Activated CD8-positive, alpha-beta T cell treated with anti-CD3 and anti-CD28 coated beads for 36 hours (primary cell): ENCODE measurements at regions not wholly inside any gene's neighbourhood (a gene's known extent, or its start where the extent isn't known, plus 50 kb on each side); places are given as distances from the start of the nearest gene placed in this dataset.
"Not testable (repeated sequence)": the region's sequence is repeated elsewhere in the genome, so short reads cannot be mapped to it uniquely, and the experiment has no call there.

Experiments
- ATAC-seq: fragments of 200-7000 bp; cut with Tn5 transposase; one replicate; pipeline ENCODE4 v1.10.0; 2021; ENCODE audit warnings: mild to moderate bottlenecking, moderate library complexity
- CTCF ChIA-PET: fragments of 350-600 bp; sonication (Branson Sonifier 250); formaldehyde crosslinking; loops from one replicate; lab custom pipeline; 2021; ENCODE audit warnings: antibody characterized with exemption; lab: Charles Lee
- POLR2A ChIA-PET: fragments of 350-600 bp; sonication (Branson Sonifier 250); formaldehyde crosslinking; loops from one replicate; lab custom pipeline; 2021; ENCODE audit warnings: antibody characterized with exemption; lab: Charles Lee
- DNase-seq: peaks from one replicate; pipeline ENCODE4 v3.0.0-alpha.2; 2020
- H3K27ac Mint-ChIP-seq: one replicate; pipeline ENCODE4 v1.8.0; 2021; ENCODE audit warnings: mild to moderate bottlenecking, mixed read lengths
- H3K27me3 Mint-ChIP-seq: one replicate; pipeline ENCODE4 v1.8.0; 2021; ENCODE audit warnings: mixed read lengths
- H3K36me3 Mint-ChIP-seq: one replicate; pipeline ENCODE4 v1.8.0; 2021; ENCODE audit warnings: low read depth, mixed read lengths
- H3K4me1 Mint-ChIP-seq: one replicate; pipeline ENCODE4 v1.8.0; 2021; ENCODE audit warnings: low read depth, mixed read lengths
- H3K4me3 Mint-ChIP-seq: one replicate; pipeline ENCODE4 v1.8.0; 2021; ENCODE audit warnings: mild to moderate bottlenecking, moderate library complexity, mixed read lengths
- H3K9me3 Mint-ChIP-seq: one replicate; pipeline ENCODE4 v1.8.0; 2021; ENCODE audit warnings: mixed read lengths
- intact Hi-C: fragments of 100-400 bp; cut with micrococcal nuclease; formaldehyde crosslinking; loops from one replicate; pipeline ENCODE4 v1.10.0; 2022
- TF ChIP-seq, protein P1 (sequence below): fragments of 200-600 bp; IDR thresholded peaks from one replicate; pipeline ENCODE4 v1.8.0; 2022; ENCODE audit warnings: antibody characterized with exemption, mild to moderate bottlenecking

DNA sequence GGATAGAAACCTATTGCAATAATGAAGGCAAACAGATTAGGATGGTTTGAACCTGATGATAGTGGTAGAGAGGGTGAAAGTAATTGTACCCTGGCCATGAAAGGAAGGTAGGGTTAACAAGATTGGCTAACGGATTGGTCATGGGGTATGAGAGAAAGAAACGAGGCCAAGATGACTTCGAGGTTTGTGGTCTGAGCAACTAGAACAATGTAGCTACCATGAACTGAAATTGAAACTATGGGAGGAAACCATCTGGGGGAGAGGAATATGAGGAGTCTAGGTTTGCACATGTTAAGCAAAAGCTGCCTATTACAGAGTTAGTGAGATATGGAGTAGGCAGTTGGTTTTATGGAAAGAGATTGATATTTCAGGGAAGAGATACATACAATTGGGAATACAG is 406.0 kb downstream of the PRELID2 start:
- ChIA-PET CTCF (no interaction called here), POLR2A (no interaction called here)
- ATAC-seq = no peak
- DNase-seq = no peak
- Mint-ChIP-seq H3K4me3 (no peak overlapping the region), H3K27ac (no peak overlapping the region), H3K4me1 (no peaks in the 10 kb centered on the region), H3K9me3 (peaks cover 9% of the 10 kb centered on the region), H3K27me3 (no peaks in the 10 kb centered on the region), H3K36me3 (no peaks in the 10 kb centered on the region)
- TF ChIP-seq, protein P1, sequence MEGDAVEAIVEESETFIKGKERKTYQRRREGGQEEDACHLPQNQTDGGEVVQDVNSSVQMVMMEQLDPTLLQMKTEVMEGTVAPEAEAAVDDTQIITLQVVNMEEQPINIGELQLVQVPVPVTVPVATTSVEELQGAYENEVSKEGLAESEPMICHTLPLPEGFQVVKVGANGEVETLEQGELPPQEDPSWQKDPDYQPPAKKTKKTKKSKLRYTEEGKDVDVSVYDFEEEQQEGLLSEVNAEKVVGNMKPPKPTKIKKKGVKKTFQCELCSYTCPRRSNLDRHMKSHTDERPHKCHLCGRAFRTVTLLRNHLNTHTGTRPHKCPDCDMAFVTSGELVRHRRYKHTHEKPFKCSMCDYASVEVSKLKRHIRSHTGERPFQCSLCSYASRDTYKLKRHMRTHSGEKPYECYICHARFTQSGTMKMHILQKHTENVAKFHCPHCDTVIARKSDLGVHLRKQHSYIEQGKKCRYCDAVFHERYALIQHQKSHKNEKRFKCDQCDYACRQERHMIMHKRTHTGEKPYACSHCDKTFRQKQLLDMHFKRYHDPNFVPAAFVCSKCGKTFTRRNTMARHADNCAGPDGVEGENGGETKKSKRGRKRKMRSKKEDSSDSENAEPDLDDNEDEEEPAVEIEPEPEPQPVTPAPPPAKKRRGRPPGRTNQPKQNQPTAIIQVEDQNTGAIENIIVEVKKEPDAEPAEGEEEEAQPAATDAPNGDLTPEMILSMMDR = no peak
- intact Hi-C loops = no loop called here

DNA sequence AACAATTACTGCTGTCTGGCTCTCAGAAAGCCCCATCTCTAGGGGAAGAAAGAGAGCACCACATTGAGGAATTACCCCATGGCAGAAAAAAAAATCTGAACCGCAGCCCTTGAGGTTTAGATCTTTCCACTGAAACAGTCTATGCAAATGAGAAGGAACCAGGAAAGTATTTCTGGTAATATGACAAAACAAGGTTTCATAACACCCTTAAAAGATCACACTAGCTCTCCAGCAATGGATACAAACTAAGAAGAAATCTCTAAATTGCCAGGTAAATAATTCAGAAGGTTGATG is 427.1 kb downstream of the PRELID2 start:
- POLR2A ChIA-PET = no interaction called here
- Mint-ChIP-seq H3K27me3 (no peaks in the 10 kb centered on the region), H3K9me3 (peaks cover 20% of the 10 kb centered on the region), H3K36me3 (no peaks in the 10 kb centered on the region), H3K4me1 (no peaks in the 10 kb centered on the region), H3K4me3 (no peak overlapping the region), H3K27ac (no peak overlapping the region)
- DNase-seq (no peak), ATAC-seq (no peak)
- CTCF ChIA-PET = no interaction called here
- TF ChIP-seq, protein P1 = no peak
- intact Hi-C loops = no loop called here

DNA sequence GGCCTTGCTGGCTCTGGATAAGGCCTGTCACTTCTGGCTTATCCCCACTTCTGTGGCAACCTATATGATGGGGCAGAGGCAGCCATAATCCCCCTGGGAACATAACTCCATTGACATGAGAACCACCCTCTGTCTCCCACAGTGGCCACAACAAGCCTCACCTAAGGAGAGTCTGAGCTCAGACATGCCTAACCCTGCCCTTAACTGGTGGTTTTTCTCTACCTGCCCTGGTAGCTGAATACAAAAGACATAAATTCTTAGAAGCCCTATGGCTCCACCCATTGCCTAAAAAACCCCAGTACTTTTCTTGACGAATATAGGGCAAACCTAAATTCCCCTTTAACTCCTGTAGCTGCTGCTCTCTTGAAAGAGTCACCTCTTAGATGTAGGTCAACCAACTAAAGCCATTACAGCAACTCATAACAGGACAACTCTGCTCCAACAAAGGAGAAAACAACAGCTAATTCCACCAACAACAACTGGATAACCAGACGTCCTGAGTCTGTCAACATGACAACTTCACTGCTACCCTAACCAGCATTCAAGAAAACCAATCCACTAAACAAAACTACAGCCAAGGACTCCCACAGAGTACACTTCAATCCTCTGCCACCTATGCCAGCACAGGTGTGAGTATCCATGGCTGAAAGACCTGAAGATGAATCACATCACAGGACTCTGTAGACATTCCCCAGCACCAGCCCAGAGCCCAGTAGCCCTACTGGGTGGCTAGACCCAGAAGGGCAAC is 427.7 kb downstream of the PRELID2 start:
- H3K4me3 Mint-ChIP-seq = no peak overlapping the region
- peaks cover 18% of the 10 kb centered on the region for H3K9me3 Mint-ChIP-seq
- no peak for DNase-seq
- no peaks in the 10 kb centered on the region for H3K36me3 Mint-ChIP-seq
- intact Hi-C loops = no loop called here
- no peaks in the 10 kb centered on the region for H3K27me3 Mint-ChIP-seq
- no peak for ATAC-seq
- TF ChIP-seq, protein P1 = no peak
- no peaks in the 10 kb centered on the region for H3K4me1 Mint-ChIP-seq
- ChIA-PET POLR2A (no interaction called here), CTCF (no interaction called here)
- H3K27ac Mint-ChIP-seq = no peak overlapping the region

DNA sequence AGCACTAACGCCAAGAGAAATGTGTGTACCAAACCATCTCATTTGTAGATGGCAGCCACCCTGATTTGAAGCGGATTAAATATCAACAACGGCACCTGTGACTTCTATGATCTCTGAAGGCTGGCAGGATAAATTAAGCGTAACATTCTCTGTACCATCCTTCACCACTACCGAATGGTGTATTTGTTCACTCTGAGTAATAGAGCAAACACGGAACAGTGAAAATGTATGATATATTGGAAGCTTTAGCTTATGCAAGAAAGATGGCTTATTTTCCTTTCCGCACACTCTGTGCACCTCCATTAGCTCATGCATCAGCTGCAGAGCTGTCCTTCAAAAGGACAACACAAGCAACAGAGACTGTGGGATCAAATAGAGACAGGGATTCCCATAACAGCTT is 431.1 kb downstream of the PRELID2 start:
- ATAC-seq (no peak), DNase-seq (no peak)
- Mint-ChIP-seq H3K4me3 (no peak overlapping the region), H3K27me3 (no peaks in the 10 kb centered on the region), H3K9me3 (peaks cover 8% of the 10 kb centered on the region), H3K4me1 (no peaks in the 10 kb centered on the region), H3K27ac (no peak overlapping the region), H3K36me3 (no peaks in the 10 kb centered on the region)
- POLR2A ChIA-PET = no interaction called here
- CTCF ChIA-PET = no interaction called here
- TF ChIP-seq, protein P1 = no peak
- intact Hi-C loops = no loop called here

DNA sequence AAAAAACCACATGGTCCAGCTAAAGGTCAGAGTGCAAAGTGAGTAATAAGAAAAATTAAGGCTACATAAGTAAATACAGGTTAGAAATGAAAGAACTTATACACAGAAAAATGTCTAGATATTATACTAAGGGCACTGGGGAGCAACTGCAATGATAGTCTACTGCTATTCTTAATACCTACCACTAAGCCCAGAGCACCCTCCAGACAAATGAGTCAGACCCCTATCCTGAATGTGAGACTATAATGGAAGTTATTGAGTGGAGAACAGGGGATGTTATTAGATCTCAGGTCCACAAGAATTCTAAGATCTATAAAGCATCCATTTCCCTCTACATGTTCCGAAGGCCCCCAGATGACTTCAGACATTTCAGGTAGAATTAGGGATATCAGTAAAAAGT is 438.3 kb downstream of the PRELID2 start:
- POLR2A ChIA-PET = no interaction called here
- intact Hi-C loops = no loop called here
- no peak overlapping the region for H3K4me3 Mint-ChIP-seq
- DNase-seq = no peak
- TF ChIP-seq, protein P1 = no peak
- no peak for ATAC-seq
- no peaks in the 10 kb centered on the region for H3K4me1 Mint-ChIP-seq
- CTCF ChIA-PET = no interaction called here
- H3K27ac Mint-ChIP-seq = no peak overlapping the region
- peaks cover 4% of the 10 kb centered on the region for H3K9me3 Mint-ChIP-seq
- H3K36me3 Mint-ChIP-seq = no peaks in the 10 kb centered on the region
- no peaks in the 10 kb centered on the region for H3K27me3 Mint-ChIP-seq

DNA sequence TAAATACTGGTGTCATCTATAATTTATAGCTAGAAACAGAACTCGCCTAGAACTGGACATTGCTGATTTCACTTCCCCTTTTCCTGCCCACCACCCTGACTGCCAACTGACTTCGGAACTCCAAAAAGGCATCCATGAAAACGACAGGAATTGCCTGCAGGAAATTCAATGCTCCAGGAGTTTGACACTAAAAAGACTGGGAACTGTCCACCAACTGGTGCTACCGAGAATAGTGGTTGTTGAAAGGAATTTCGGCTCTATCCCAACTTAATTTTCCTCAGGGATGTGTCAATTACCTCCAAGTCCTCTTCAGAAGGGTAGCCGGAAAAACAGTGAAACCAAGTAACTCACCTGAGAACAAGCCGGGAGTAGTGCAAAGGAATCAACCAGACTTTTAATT is 440.0 kb downstream of the PRELID2 start:
- H3K4me3 Mint-ChIP-seq, H3K36me3 Mint-ChIP-seq, H3K4me1 Mint-ChIP-seq, POLR2A ChIA-PET, H3K27ac Mint-ChIP-seq, H3K9me3 Mint-ChIP-seq, H3K27me3 Mint-ChIP-seq, CTCF ChIA-PET, DNase-seq, intact Hi-C loops, ATAC-seq: not testable (repeated sequence)
